ENCODE measurements at regions not wholly inside any gene's neighbourhood (a gene's known extent, or its start where the extent isn't known, plus 50 kb on each side); places are given as distances from the start of the nearest gene placed in this dataset.

DNA sequence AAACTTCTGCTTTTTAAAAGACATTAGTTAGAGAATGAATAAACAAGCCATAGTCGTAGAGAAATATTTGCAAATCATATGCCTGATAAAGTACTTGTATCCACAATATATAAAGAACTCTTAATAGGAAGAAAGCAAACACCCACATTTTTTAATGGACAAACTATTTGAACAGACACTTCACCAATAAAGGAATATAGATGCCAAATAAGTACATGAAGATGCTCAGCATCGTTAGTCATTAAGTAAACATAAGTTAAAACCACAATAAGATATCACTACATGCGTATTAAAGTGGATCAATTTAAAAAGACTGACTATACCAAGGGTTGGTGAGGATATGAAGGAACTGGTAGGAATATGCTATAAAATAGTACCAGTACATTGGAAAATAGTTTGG, 142.3 kb upstream of the ZC3H11B start:
- Histone ChIP-seq H3K27me3 (replicated peaks in 1 of 7) (no peaks in the 10 kb centered on the region), H3K4me1 (peaks cover 0 to 12% (median 2%) of the 10 kb centered on the region in 6 donors), H3K9me3 (no peaks in the 10 kb centered on the region), H3K36me3 (no peaks in the 10 kb centered on the region), H3K4me3 (no peak overlapping the region), H3K27ac (no peak overlapping the region)
- WGBS, 5 donors = 80 to 98% (median 91%) methylated on average over 3 of the region's 3 CpGs
- intact Hi-C loops (cut with DNase I; ENCODE audit: low total_unique reads) = no loop called here
- no peak for DNase-seq
- TF ChIP-seq POLR2A (IDR thresholded peaks at IDR 0.05) = no peak
- TF ChIP-seq, protein P1, sequence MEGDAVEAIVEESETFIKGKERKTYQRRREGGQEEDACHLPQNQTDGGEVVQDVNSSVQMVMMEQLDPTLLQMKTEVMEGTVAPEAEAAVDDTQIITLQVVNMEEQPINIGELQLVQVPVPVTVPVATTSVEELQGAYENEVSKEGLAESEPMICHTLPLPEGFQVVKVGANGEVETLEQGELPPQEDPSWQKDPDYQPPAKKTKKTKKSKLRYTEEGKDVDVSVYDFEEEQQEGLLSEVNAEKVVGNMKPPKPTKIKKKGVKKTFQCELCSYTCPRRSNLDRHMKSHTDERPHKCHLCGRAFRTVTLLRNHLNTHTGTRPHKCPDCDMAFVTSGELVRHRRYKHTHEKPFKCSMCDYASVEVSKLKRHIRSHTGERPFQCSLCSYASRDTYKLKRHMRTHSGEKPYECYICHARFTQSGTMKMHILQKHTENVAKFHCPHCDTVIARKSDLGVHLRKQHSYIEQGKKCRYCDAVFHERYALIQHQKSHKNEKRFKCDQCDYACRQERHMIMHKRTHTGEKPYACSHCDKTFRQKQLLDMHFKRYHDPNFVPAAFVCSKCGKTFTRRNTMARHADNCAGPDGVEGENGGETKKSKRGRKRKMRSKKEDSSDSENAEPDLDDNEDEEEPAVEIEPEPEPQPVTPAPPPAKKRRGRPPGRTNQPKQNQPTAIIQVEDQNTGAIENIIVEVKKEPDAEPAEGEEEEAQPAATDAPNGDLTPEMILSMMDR (IDR thresholded peaks at IDR 0.05 in 8 of 11, conservative IDR thresholded peaks at IDR 0.05 in 3 of 11) = no peak
- TF ChIP-seq POLR2AphosphoS5 (IDR thresholded peaks at IDR 0.05) = no peak

DNA sequence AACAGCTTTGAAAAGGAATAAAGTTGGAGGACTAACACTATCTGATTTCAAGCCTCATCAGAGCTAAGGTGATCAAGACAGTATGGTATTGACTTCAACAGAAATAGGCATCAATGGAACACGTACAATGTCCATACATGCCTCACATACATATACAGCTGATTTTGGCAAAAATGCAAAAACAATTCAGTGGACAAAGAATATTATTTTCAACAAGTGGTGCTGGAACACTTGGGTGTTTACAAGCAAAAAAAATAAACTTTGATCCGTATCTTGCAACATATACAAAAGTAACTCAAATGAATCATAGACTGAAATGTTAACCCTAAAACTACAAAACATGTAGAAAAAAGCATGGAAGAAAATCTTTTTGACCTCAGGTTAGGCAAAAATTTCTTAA, 141.9 kb upstream of the ZC3H11B start:
- peaks cover 0 to 12% (median 2%) of the 10 kb centered on the region in 6 donors for H3K4me1 ChIP-seq
- H3K4me3 ChIP-seq = no peak overlapping the region
- no peak overlapping the region for H3K27ac ChIP-seq
- no peak for DNase-seq
- H3K36me3 ChIP-seq = no peaks in the 10 kb centered on the region
- WGBS, 5 donors = 83 to 94% (median 85%) methylated on average over 2 of the region's 2 CpGs
- H3K27me3 ChIP-seq (replicated peaks in 1 of 7) = no peaks in the 10 kb centered on the region
- no peaks in the 10 kb centered on the region for H3K9me3 ChIP-seq
- intact Hi-C loops (cut with DNase I; ENCODE audit: low total_unique reads) = no loop called here
- TF ChIP-seq POLR2AphosphoS5 (IDR thresholded peaks at IDR 0.05) (no peak), POLR2A (IDR thresholded peaks at IDR 0.05) (no peak)
- TF ChIP-seq, protein P1 (IDR thresholded peaks at IDR 0.05 in 8 of 11, conservative IDR thresholded peaks at IDR 0.05 in 3 of 11) = no peak

DNA sequence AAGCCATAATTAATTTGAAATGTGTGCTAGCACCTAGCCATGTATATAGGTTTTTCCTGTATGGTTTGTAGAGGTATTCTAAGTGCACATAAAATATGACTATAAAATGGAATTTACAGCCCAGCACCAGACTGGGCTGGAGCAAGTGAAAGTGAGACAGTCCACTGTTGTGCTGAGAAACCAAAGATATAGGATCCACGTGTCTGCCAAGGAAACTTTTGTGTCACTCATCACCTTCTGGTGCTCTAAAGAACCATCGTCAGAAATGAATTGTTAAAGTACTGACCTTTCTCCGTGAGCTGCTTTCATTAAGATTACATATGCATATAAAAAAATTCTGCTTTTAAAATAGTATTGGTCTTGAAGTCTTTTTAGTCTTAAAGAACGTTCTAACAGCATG, 141.0 kb upstream of the ZC3H11B start:
- Histone ChIP-seq H3K27ac (no peak overlapping the region), H3K36me3 (no peaks in the 10 kb centered on the region), H3K4me3 (no peak overlapping the region), H3K4me1 (peaks cover 0 to 12% (median 2%) of the 10 kb centered on the region in 6 donors), H3K27me3 (replicated peaks in 1 of 7) (no peaks in the 10 kb centered on the region), H3K9me3 (no peaks in the 10 kb centered on the region)
- 63 to 82% (median 76%) methylated on average over 4 of the region's 4 CpGs for WGBS, 5 donors
- no peak for TF ChIP-seq POLR2AphosphoS5 (IDR thresholded peaks at IDR 0.05)
- TF ChIP-seq, protein P1 (IDR thresholded peaks at IDR 0.05 in 8 of 11, conservative IDR thresholded peaks at IDR 0.05 in 3 of 11) = no peak
- TF ChIP-seq POLR2A (IDR thresholded peaks at IDR 0.05) = no peak
- no peak for DNase-seq
- intact Hi-C loops (cut with DNase I; ENCODE audit: low total_unique reads) = no loop called here

DNA sequence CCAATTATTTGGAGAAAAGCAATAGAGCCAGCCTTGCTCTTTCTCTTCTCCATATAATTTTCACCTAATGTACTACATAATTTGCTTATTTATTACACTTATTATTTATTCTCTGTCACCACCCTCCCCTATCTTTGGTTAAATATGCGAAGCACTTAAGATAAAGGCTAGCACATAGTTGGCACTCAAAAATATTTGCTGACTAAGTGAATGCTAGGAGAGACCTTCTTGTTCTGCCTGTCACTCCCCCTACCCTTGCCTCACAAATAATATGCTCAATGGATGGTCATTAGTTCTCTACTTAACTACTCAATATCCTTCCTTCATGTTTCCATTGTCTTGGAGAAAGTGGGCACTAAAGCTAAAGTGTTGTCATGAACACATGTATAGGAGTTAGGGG, 139.7 kb upstream of the ZC3H11B start:
- no peaks in the 10 kb centered on the region for H3K27me3 ChIP-seq (replicated peaks in 1 of 7)
- no peak overlapping the region for H3K27ac ChIP-seq
- no peak for TF ChIP-seq POLR2AphosphoS5 (IDR thresholded peaks at IDR 0.05)
- TF ChIP-seq, protein P1 (IDR thresholded peaks at IDR 0.05 in 8 of 11, conservative IDR thresholded peaks at IDR 0.05 in 3 of 11) = no peak
- TF ChIP-seq POLR2A (IDR thresholded peaks at IDR 0.05) = no peak
- H3K4me3 ChIP-seq = no peak overlapping the region
- no peak for DNase-seq
- H3K9me3 ChIP-seq = no peaks in the 10 kb centered on the region
- H3K36me3 ChIP-seq = no peaks in the 10 kb centered on the region
- H3K4me1 ChIP-seq = peaks cover 0 to 7% (median 0%) of the 10 kb centered on the region in 6 donors
- WGBS, 5 donors = 0 to 60% (median 0%) methylated on average over 1 of the region's 1 CpG
- intact Hi-C loops (cut with DNase I; ENCODE audit: low total_unique reads) = no loop called here
